CD14-positive monocyte (primary cell): ENCODE measurements at regions not wholly inside any gene's neighbourhood (a gene's known extent, or its start where the extent isn't known, plus 50 kb on each side); places are given as distances from the start of the nearest gene placed in this dataset.

ENCODE experiments used
- DNase-seq, 3 donors: peaks; one replicate each; pipeline ENCODE4 v3.0.0-alpha.2; 2011 to 2022
- H2AFZ ChIP-seq: 2 replicates; pipeline ENCODE4 v1.6.0; 2012; ENCODE audit warnings: mild to moderate bottlenecking, low read depth, low read length, inconsistent platforms; ENCODE audit not compliant: insufficient read depth, poor library complexity, severe bottlenecking
- H3K27ac ChIP-seq, 2 donors: 1 replicate in 1 of 2; 2 replicates in 1 of 2; pipeline ENCODE4 v1.5.1; 2012 to 2013; ENCODE audit warnings: low read length in 2 of 2, control low read depth in 1 of 2, inconsistent platforms in 1 of 2, low read depth in 1 of 2, mild to moderate bottlenecking in 1 of 2
- H3K27me3 ChIP-seq, 2 donors: one replicate each; pipeline versions ENCODE4 v1.6.0 to v1.6.1; 2011 to 2013; ENCODE audit warnings: low read length in 2 of 2; ENCODE audit not compliant: control insufficient read depth in 2 of 2, insufficient read depth in 2 of 2
- H3K36me3 ChIP-seq, 2 donors: replicated peaks in 1 of 2; 1 replicate in 1 of 2; 2 replicates in 1 of 2; pipeline versions ENCODE4 v1.5.1 to v1.6.1; 2012 to 2013; ENCODE audit warnings: low read length in 2 of 2, control low read depth in 1 of 2, inconsistent platforms in 1 of 2, mild to moderate bottlenecking in 1 of 2; ENCODE audit not compliant: insufficient read depth in 2 of 2, control insufficient read depth in 1 of 2
- H3K4me1 ChIP-seq, 2 donors: 1 replicate in 1 of 2; 2 replicates in 1 of 2; pipeline versions ENCODE4 v1.5.1 to v1.6.1; 2012 to 2013; ENCODE audit warnings: low read length in 2 of 2, control low read depth in 1 of 2, inconsistent platforms in 1 of 2, mild to moderate bottlenecking in 1 of 2, moderate library complexity in 1 of 2; ENCODE audit not compliant: insufficient read depth in 2 of 2, control insufficient read depth in 1 of 2
- H3K4me2 ChIP-seq: replicated peaks from 2 replicates; pipeline ENCODE3; 2012; ENCODE audit warnings: low read length, moderate library complexity, mild to moderate bottlenecking; ENCODE audit not compliant: poor library complexity, severe bottlenecking; ENCODE audit errors: extremely low read depth
- H3K4me3 ChIP-seq, 3 experiments: fragments of 200-600 bp in 1 of 3; sonication (generic) in 1 of 3; replicated peaks in 1 of 3; 1 replicate in 2 of 3; 2 replicates in 1 of 3; pipeline ENCODE4 v1.5.1; 2011 to 2013; ENCODE audit warnings: low read length in 3 of 3, mild to moderate bottlenecking in 3 of 3, control low read depth in 2 of 3, low read depth in 2 of 3, inconsistent platforms in 1 of 3, moderate library complexity in 1 of 3
- H3K79me2 ChIP-seq: 2 replicates; pipeline ENCODE4 v1.6.0; 2012; ENCODE audit warnings: mild to moderate bottlenecking, control low read depth, inconsistent platforms, low read length, moderate library complexity; ENCODE audit not compliant: insufficient read depth
- H3K9ac ChIP-seq: 2 replicates; pipeline ENCODE4 v1.6.0; 2017; ENCODE audit warnings: low read length, mild to moderate bottlenecking; ENCODE audit not compliant: insufficient read depth, poor library complexity, severe bottlenecking
- H3K9me3 ChIP-seq, 2 donors: replicated peaks in 1 of 2; 1 replicate in 1 of 2; 2 replicates in 1 of 2; pipeline versions ENCODE4 v1.5.1 to v1.6.1; 2012 to 2013; ENCODE audit warnings: low read length in 2 of 2, control low read depth in 1 of 2; ENCODE audit not compliant: control insufficient read depth in 1 of 2, insufficient read depth in 1 of 2
- H4K20me1 ChIP-seq: 2 replicates; pipeline ENCODE4 v1.6.0; 2012; ENCODE audit warnings: mild to moderate bottlenecking, low read length, control low read depth, moderate library complexity; ENCODE audit not compliant: insufficient read depth
- H3K27ac Mint-ChIP-seq, 7 donors: one replicate each; pipeline ENCODE4 v1.8.0; 2020; ENCODE audit warnings: mild to moderate bottlenecking in 7 of 7, mixed read lengths in 7 of 7, moderate library complexity in 6 of 7, inconsistent platforms in 2 of 7
- H3K27me3 Mint-ChIP-seq, 3 donors: one replicate each; pipeline ENCODE4 v1.8.0; 2021 to 2022; ENCODE audit warnings: low read depth in 3 of 3, mild to moderate bottlenecking in 3 of 3, mixed read lengths in 3 of 3, moderate library complexity in 3 of 3, inconsistent platforms in 1 of 3
- H3K36me3 Mint-ChIP-seq, 2 donors: one replicate each; pipeline ENCODE4 v1.8.0; 2020; ENCODE audit warnings: mixed read lengths in 2 of 2, inconsistent platforms in 1 of 2, mild to moderate bottlenecking in 1 of 2
- H3K4me1 Mint-ChIP-seq: one replicate; pipeline ENCODE4 v1.8.0; 2020; ENCODE audit warnings: mild to moderate bottlenecking, mixed read lengths
- H3K4me3 Mint-ChIP-seq, 2 donors: one replicate each; pipeline ENCODE4 v1.8.0; 2020; ENCODE audit warnings: mild to moderate bottlenecking in 2 of 2, mixed read lengths in 2 of 2, moderate library complexity in 1 of 2
- H3K9me3 Mint-ChIP-seq, 7 donors: one replicate each; pipeline ENCODE4 v1.8.0; 2020 to 2022; ENCODE audit warnings: mixed read lengths in 7 of 7, mild to moderate bottlenecking in 6 of 7, moderate library complexity in 6 of 7, inconsistent platforms in 2 of 7
- WGBS: methylation state at CpG from one replicate; pipeline ENCODE4 v1.1.5; 2013; ENCODE audit warnings: missing lambda C conversion rate; ENCODE audit not compliant: insufficient coverage; 5-methylcytosine and 5-hydroxymethylcytosine counted together
- intact Hi-C, 2 donors: fragments of 100-400 bp; cut with micrococcal nuclease; formaldehyde crosslinking; loops; one replicate each; pipeline versions ENCODE4 v1.15.0 to v1.15.1; 2023
- TF ChIP-seq, protein P1 (sequence below): fragments of 200-600 bp; IDR thresholded peaks from one replicate; pipeline ENCODE4 v1.8.0; 2022; ENCODE audit warnings: antibody characterized with exemption, mild to moderate bottlenecking

DNA sequence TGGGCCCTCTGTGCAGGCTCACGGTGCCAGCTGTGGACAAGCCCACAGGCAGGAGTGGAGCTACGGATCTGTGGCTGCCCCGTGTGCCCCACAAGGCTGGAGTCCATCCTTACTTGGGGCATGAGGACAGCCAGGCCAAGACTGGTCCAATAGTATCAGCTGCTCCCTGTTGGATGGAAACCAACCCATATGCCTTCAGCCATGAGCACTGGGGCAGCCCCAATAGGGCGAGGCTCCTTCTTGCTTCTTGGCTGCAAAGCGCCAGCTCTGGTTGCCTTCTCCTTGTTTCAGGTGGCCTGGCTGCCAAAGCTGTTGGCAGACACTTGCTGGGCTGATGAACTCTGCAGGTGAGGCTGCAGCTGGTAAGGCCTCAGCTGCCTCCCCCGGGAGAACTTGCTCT is 188.0 kb downstream of the ENGASE start:
- no peak overlapping the region for H3K27ac ChIP-seq
- H3K36me3 Mint-ChIP-seq = no peaks in the 10 kb centered on the region
- H3K9me3 ChIP-seq = no peaks in the 10 kb centered on the region
- no peak overlapping the region for H2AFZ ChIP-seq
- H3K27me3 Mint-ChIP-seq = peaks cover 0 to 4% (median 4%) of the 10 kb centered on the region in 3 donors
- DNase-seq = no peak
- no peaks in the 10 kb centered on the region for H3K79me2 ChIP-seq
- WGBS = 84% methylated on average over 6 of the region's 6 CpGs
- no peak overlapping the region for H3K4me3 ChIP-seq
- TF ChIP-seq, protein P1, sequence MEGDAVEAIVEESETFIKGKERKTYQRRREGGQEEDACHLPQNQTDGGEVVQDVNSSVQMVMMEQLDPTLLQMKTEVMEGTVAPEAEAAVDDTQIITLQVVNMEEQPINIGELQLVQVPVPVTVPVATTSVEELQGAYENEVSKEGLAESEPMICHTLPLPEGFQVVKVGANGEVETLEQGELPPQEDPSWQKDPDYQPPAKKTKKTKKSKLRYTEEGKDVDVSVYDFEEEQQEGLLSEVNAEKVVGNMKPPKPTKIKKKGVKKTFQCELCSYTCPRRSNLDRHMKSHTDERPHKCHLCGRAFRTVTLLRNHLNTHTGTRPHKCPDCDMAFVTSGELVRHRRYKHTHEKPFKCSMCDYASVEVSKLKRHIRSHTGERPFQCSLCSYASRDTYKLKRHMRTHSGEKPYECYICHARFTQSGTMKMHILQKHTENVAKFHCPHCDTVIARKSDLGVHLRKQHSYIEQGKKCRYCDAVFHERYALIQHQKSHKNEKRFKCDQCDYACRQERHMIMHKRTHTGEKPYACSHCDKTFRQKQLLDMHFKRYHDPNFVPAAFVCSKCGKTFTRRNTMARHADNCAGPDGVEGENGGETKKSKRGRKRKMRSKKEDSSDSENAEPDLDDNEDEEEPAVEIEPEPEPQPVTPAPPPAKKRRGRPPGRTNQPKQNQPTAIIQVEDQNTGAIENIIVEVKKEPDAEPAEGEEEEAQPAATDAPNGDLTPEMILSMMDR = no peak
- no peak overlapping the region for H3K4me2 ChIP-seq
- H3K4me3 Mint-ChIP-seq = no peak overlapping the region
- no peaks in the 10 kb centered on the region for H3K4me1 ChIP-seq
- no peaks in the 10 kb centered on the region for H4K20me1 ChIP-seq
- intact Hi-C loops = no loop called here
- H3K9ac ChIP-seq = no peak overlapping the region
- no peak overlapping the region for H3K27ac Mint-ChIP-seq
- no peaks in the 10 kb centered on the region for H3K27me3 ChIP-seq
- H3K4me1 Mint-ChIP-seq = no peaks in the 10 kb centered on the region
- no peaks in the 10 kb centered on the region for H3K9me3 Mint-ChIP-seq
- no peaks in the 10 kb centered on the region for H3K36me3 ChIP-seq

DNA sequence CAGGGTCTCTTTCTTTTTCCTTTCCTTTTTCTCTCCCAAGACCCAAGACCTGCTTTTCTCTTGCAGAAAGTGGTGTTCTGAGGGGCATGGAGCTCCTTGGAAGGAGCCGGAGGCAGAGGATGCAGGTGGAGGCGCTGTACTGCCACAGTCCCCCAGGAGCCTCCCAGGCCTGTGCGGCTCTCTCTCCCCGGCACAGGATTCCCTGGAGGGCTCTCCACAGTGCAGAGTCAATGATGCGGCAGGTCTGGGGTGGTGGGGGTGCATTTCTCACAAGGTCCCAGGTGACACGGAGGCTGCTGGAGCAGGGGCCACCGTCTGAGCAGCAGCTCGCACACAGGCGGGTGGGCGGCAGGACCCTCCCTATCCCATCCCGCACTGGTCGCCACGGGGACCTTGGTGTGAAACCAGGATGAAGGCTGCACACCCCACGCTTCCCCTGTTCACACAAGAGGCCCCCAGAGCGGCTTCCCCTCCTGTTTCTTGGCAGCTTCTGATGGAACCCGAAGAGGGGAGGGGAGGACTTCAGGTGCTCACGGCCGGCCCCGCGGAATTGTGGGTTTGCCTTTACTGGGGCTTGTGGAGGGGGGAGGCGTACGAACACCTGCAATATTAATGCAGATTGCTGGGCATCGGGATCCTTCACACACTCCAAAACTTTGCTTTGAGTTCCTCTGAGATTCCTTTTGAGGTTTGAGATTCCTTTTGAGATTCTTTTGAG is 186.9 kb downstream of the ENGASE start:
- Histone ChIP-seq H4K20me1 (no peaks in the 10 kb centered on the region), H3K27me3 (no peaks in the 10 kb centered on the region), H3K9me3 (no peaks in the 10 kb centered on the region), H3K79me2 (no peaks in the 10 kb centered on the region), H3K4me2 (no peak overlapping the region), H3K4me3 (no peak overlapping the region), H3K27ac (no peak overlapping the region), H3K36me3 (no peaks in the 10 kb centered on the region), H3K9ac (no peak overlapping the region), H3K4me1 (no peaks in the 10 kb centered on the region), H2AFZ (no peak overlapping the region)
- H3K27ac Mint-ChIP-seq = no peak overlapping the region
- WGBS = 100% methylated on average over 1 of the region's 23 CpGs
- TF ChIP-seq, protein P1 = no peak
- no peaks in the 10 kb centered on the region for H3K36me3 Mint-ChIP-seq
- no peaks in the 10 kb centered on the region for H3K4me1 Mint-ChIP-seq
- H3K4me3 Mint-ChIP-seq = no peak overlapping the region
- peaks cover 8 to 12% (median 11%) of the 10 kb centered on the region in 3 donors for H3K27me3 Mint-ChIP-seq
- no peaks in the 10 kb centered on the region for H3K9me3 Mint-ChIP-seq
- DNase-seq = no peak
- intact Hi-C loops = no loop called here
